AG04450 (cell line): ENCODE measurements at regions not wholly inside any gene's neighbourhood (a gene's known extent, or its start where the extent isn't known, plus 50 kb on each side); places are given as distances from the start of the nearest gene placed in this dataset.

Source experiments
- CTCF ChIA-PET: fragments of 300-600, 350-600 bp; formaldehyde crosslinking; extraction: SDS; loops from one replicate; lab custom pipeline; 2022; ENCODE audit warnings: antibody characterized with exemption, inconsistent platforms; lab: Charles Lee
- POLR2A ChIA-PET: fragments of 350-600 bp; formaldehyde crosslinking; extraction: SDS; loops from one replicate; lab custom pipeline; 2021; ENCODE audit warnings: antibody characterized with exemption, inconsistent platforms; lab: Yijun Ruan, JAX
- DNase-seq: peaks from one replicate; pipeline ENCODE4 v3.0.0-alpha.2; 2011; ENCODE audit warnings: low read depth, low spot score
- H3K27ac ChIP-seq: one replicate; pipeline ENCODE4 v1.5.1; 2012; ENCODE audit warnings: low read depth, low read length, control low read depth
- H3K27me3 ChIP-seq: one replicate; pipeline ENCODE4 v1.6.0; 2012; ENCODE audit warnings: low read length; ENCODE audit not compliant: control insufficient read depth, insufficient read depth
- H3K4me3 ChIP-seq: 2 replicates; pipeline ENCODE4 v1.5.1; 2011; ENCODE audit warnings: mild to moderate bottlenecking, low read depth, low read length, control low read depth
- H3K9me3 ChIP-seq: 2 replicates; pipeline ENCODE4 v1.5.1; 2012; ENCODE audit warnings: low read length; ENCODE audit not compliant: control insufficient read depth, insufficient read depth
- CTCF ChIP-seq: IDR thresholded peaks from 2 replicates; pipeline ENCODE4 v1.5.1; 2011; ENCODE audit warnings: low read depth, low read length, control low read depth, inconsistent platforms

- H3K4me3 ChIP-seq = no peak overlapping the region
- no peak for TF ChIP-seq CTCF
- no peak overlapping the region for H3K27ac ChIP-seq
- ChIA-PET POLR2A (no interaction called here), CTCF (no interaction called here)
- H3K9me3 ChIP-seq = no peaks in the 10 kb centered on the region
- no peaks in the 10 kb centered on the region for H3K27me3 ChIP-seq
- no peak for DNase-seq
Observed at GRCh38 chr16:72549878-72550277, 377.9 kb upstream of the PMFBP1 start.

- no peak for DNase-seq
- Histone ChIP-seq H3K4me3 (no peak overlapping the region), H3K27me3 (no peaks in the 10 kb centered on the region), H3K9me3 (no peaks in the 10 kb centered on the region), H3K27ac (no peak overlapping the region)
- ChIA-PET CTCF (no interaction called here), POLR2A (no interaction called here)
- no peak for TF ChIP-seq CTCF
Observed at GRCh38 chr16:72542102-72542501, 370.1 kb upstream of the PMFBP1 start.

- Histone ChIP-seq H3K9me3 (no peaks in the 10 kb centered on the region), H3K27me3 (no peaks in the 10 kb centered on the region), H3K27ac (no peak overlapping the region), H3K4me3 (no peak overlapping the region)
- no peak for DNase-seq
- ChIA-PET CTCF (interaction anchor here (1.1 to 1.7 kb wide), 2 partner anchors 137 to 295 kb away, joined by 4 to 5 read pairs; no protein-coding TSS in a partner anchor), POLR2A (no interaction called here)
- TF ChIP-seq CTCF = no peak
Observed at GRCh38 chr16:72537664-72538063, 365.7 kb upstream of the PMFBP1 start.

GRCh38 chr16:72536723-72537435, 364.9 kb upstream of the PMFBP1 start:
- no peak for DNase-seq
- Histone ChIP-seq H3K9me3 (no peaks in the 10 kb centered on the region), H3K27ac (no peak overlapping the region), H3K4me3 (no peak overlapping the region), H3K27me3 (no peaks in the 10 kb centered on the region)
- ChIA-PET POLR2A (no interaction called here), CTCF (interaction anchor here (1.7 kb wide), 1 partner anchor 295 kb away, joined by 5 read pairs; no protein-coding TSS in a partner anchor)
- no peak for TF ChIP-seq CTCF

- CTCF ChIA-PET = interaction anchor here (0.5 to 1.4 kb wide), 3 partner anchors 29 to 304 kb away, joined by 5 to 8 read pairs (median 6); no protein-coding TSS in a partner anchor
Observed at GRCh38 chr16:72532906-72533410, 361.0 kb upstream of the PMFBP1 start.

More at GRCh38 chr16:72532906-72533410, 361.0 kb upstream of the PMFBP1 start:
- Histone ChIP-seq H3K27me3 (no peaks in the 10 kb centered on the region), H3K4me3 (no peak overlapping the region), H3K9me3 (no peaks in the 10 kb centered on the region), H3K27ac (no peak overlapping the region)
- DNase-seq = no peak
- POLR2A ChIA-PET = interaction anchor here (0.6 kb wide), 2 partner anchors 44 to 529 kb away, joined by 3 to 4 read pairs; no protein-coding TSS in a partner anchor
- TF ChIP-seq CTCF = no peak
